PFSK-1 (cell line): ENCODE measurements at regions not wholly inside any gene's neighbourhood (a gene's known extent, or its start where the extent isn't known, plus 50 kb on each side); places are given as distances from the start of the nearest gene placed in this dataset.

Experiments used
- FOXP2 ChIP-seq: optimal IDR thresholded peaks from 2 replicates; pipeline ENCODE3; 2011; ENCODE audit warnings: borderline replicate concordance, control low read depth, inconsistent platforms; ENCODE audit not compliant: insufficient read depth; ENCODE audit errors: extremely low read length, extremely low read depth
- POLR2AphosphoS5 ChIP-seq: IDR thresholded peaks from 2 replicates; pipeline ENCODE4 v1.6.1; 2012; ENCODE audit warnings: low read depth, mild to moderate bottlenecking, control low read depth, low read length, moderate library complexity
- SIN3A ChIP-seq: IDR thresholded peaks from 2 replicates; pipeline ENCODE4 v1.6.1; 2012; ENCODE audit warnings: mild to moderate bottlenecking, low read length, moderate library complexity, borderline replicate concordance; ENCODE audit not compliant: insufficient read depth
- TAF1 ChIP-seq: IDR thresholded peaks from 2 replicates; pipeline ENCODE4 v1.6.1; 2012; ENCODE audit warnings: low read length, control low read depth, borderline replicate concordance; ENCODE audit not compliant: insufficient read depth
- TF ChIP-seq, protein P1 (sequence below), 2 experiments: IDR thresholded peaks; 2 replicates each; pipeline versions ENCODE4 v1.6.1 to v1.8.0; 2011 to 2012; ENCODE audit warnings: low read depth in 2 of 2, low read length in 2 of 2, control low read depth in 1 of 2, inconsistent platforms in 1 of 2, mild to moderate bottlenecking in 1 of 2, moderate library complexity in 1 of 2; ENCODE audit not compliant: insufficient read depth in 1 of 2

DNA sequence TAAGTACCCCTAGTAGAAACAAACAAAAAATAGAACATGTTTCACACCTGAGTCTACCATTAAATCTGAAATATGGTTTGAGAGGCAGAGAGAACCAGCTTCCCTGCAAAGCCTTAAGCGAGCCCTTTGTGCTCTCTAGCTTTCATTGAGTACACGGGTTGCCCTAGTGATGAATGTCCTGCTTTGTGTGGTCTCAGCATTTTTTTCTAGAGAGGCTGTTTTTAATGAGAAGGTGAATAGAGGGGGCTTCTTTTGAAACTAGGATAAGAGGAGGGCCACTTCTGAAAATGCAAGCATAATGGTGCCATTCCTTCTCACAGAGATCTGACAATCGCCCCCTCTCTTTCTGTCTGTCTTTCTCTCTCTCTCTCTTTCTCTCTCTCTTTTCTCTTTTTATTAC, 131.3 kb downstream of the MACIR start:
- TF ChIP-seq, protein P1, sequence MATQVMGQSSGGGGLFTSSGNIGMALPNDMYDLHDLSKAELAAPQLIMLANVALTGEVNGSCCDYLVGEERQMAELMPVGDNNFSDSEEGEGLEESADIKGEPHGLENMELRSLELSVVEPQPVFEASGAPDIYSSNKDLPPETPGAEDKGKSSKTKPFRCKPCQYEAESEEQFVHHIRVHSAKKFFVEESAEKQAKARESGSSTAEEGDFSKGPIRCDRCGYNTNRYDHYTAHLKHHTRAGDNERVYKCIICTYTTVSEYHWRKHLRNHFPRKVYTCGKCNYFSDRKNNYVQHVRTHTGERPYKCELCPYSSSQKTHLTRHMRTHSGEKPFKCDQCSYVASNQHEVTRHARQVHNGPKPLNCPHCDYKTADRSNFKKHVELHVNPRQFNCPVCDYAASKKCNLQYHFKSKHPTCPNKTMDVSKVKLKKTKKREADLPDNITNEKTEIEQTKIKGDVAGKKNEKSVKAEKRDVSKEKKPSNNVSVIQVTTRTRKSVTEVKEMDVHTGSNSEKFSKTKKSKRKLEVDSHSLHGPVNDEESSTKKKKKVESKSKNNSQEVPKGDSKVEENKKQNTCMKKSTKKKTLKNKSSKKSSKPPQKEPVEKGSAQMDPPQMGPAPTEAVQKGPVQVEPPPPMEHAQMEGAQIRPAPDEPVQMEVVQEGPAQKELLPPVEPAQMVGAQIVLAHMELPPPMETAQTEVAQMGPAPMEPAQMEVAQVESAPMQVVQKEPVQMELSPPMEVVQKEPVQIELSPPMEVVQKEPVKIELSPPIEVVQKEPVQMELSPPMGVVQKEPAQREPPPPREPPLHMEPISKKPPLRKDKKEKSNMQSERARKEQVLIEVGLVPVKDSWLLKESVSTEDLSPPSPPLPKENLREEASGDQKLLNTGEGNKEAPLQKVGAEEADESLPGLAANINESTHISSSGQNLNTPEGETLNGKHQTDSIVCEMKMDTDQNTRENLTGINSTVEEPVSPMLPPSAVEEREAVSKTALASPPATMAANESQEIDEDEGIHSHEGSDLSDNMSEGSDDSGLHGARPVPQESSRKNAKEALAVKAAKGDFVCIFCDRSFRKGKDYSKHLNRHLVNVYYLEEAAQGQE (IDR thresholded peaks at IDR 0.05; ENCODE audit: insufficient read depth in 1 of 2, low read depth in 2 of 2, low read length in 2 of 2) = no peak
- TF ChIP-seq POLR2AphosphoS5 (no peak), SIN3A (no peak), TAF1 (no peak), FOXP2 (no peak)
